ENCODE measurements at regions not wholly inside any gene's neighbourhood (a gene's known extent, or its start where the extent isn't known, plus 50 kb on each side); places are given as distances from the start of the nearest gene placed in this dataset.

DNA sequence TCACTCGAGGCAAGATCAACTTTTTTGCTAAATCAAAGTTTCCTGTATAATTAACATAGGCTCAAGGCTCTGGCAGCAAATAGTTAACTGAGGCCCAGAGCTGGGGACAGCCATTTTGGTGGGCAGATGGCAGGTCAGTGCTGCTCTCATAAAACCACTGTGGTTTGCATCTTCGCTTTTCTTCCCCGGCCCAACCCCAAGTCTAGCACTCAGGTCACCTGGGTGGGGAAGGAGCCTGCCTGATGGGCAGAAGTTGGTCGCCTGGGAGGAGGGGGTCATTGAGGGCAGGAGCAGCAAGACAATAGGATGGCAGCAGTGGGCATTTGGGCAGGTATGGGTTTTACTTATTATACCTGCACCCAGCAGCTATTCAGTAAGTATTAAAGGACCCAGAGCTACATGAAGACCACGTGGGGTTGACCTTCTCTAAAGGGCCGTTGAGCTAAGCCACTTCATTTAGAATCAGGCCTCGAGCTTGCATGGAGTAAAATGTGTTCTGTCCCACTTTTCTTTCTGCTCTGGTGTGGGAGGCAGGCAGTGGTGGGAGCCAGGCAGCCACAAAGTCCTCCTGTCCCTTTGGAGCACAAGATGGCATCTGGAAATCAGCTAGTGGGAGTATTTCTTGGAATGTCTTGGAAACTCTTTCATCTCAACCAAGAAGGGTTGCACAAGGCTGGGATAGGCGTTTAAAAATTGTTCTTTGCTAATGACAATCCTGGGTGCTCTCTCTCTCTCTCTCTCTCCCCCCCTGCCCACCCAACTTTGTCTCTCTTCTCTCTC lies 133.4 kb downstream of the SPAG6 start:
- no peak for ATAC-seq
- intact Hi-C loops (cut with micrococcal nuclease; ENCODE audit: unreplicated experiment), result no loop called here
- Histone ChIP-seq H3K36me3 (ENCODE audit: control insufficient read depth, insufficient read depth, low read length) (no peaks in the 10 kb centered on the region), H3K9me3 (ENCODE audit: control insufficient read depth, insufficient read depth, low read depth, low read length) (no peaks in the 10 kb centered on the region), H3K27ac (ENCODE audit: low read length) (no peak overlapping the region), H3K4me3 (ENCODE audit: low read depth in 2 of 2, low read length in 2 of 2) (no peak overlapping the region), H3K27me3 (ENCODE audit: control insufficient read depth, insufficient read depth, low read length) (peaks cover 15% of the 10 kb centered on the region), H3K4me1 (ENCODE audit: control insufficient read depth, insufficient read depth, low read length) (no peaks in the 10 kb centered on the region)
- POLR2A ChIA-PET, result no interaction called here
- CTCF ChIA-PET, result interaction anchor here (0.6 kb wide), 1 partner anchor 216 kb away, joined by 7 read pairs; no protein-coding TSS in a partner anchor
- no TSS peak for BruUV-seq (replicated peaks)
- in situ Hi-C loops (cut with HindIII; ENCODE audit: low pct_unique_long_range_greater_than_20kb, low sequenced_read_pairs), result no loop called here
- TF ChIP-seq TCF7L2 (IDR thresholded peaks at IDR 0.05; ENCODE audit: low read depth, low read length), result no peak
- TF ChIP-seq, protein P1, sequence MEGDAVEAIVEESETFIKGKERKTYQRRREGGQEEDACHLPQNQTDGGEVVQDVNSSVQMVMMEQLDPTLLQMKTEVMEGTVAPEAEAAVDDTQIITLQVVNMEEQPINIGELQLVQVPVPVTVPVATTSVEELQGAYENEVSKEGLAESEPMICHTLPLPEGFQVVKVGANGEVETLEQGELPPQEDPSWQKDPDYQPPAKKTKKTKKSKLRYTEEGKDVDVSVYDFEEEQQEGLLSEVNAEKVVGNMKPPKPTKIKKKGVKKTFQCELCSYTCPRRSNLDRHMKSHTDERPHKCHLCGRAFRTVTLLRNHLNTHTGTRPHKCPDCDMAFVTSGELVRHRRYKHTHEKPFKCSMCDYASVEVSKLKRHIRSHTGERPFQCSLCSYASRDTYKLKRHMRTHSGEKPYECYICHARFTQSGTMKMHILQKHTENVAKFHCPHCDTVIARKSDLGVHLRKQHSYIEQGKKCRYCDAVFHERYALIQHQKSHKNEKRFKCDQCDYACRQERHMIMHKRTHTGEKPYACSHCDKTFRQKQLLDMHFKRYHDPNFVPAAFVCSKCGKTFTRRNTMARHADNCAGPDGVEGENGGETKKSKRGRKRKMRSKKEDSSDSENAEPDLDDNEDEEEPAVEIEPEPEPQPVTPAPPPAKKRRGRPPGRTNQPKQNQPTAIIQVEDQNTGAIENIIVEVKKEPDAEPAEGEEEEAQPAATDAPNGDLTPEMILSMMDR (IDR thresholded peaks at IDR 0.05), result no peak
- TF ChIP-seq SIN3A (IDR thresholded peaks at IDR 0.05; ENCODE audit: borderline replicate concordance, insufficient read depth, low read depth, low read length), result no peak
- no peak for TF ChIP-seq REST (IDR thresholded peaks at IDR 0.05; ENCODE audit: insufficient read depth in 1 of 2, low read depth in 2 of 2, low read length in 1 of 2)
- no peak for TF ChIP-seq POLR2AphosphoS5 (IDR thresholded peaks at IDR 0.05; ENCODE audit: low read depth, low read length)
- no peak for DNase-seq (ENCODE audit: low read depth, low spot score)

DNA sequence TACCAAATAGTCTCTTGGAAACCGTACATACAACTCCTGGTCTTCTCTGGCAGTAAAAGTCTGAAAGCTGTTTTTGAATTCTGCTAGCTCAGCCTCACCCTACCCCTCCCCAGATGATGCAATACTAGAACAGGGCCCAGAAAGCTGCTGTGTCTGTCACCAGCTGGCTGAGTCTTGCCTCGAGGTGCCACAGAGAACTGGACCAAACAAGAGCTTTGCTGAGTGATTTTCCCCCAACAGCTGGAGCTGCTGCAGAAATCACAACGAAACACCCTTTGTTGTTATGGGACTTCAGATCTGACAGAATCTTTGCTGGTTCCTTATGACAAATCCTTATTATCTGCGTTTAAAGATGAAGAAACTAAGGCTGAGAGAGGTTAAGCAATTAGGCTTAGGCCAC lies 134.1 kb downstream of the SPAG6 start:
- CTCF ChIA-PET, result no interaction called here
- no TSS peak for BruUV-seq (replicated peaks)
- Histone ChIP-seq H3K4me3 (ENCODE audit: low read depth in 2 of 2, low read length in 2 of 2) (no peak overlapping the region), H3K27ac (ENCODE audit: low read length) (no peak overlapping the region), H3K4me1 (ENCODE audit: control insufficient read depth, insufficient read depth, low read length) (no peaks in the 10 kb centered on the region), H3K27me3 (ENCODE audit: control insufficient read depth, insufficient read depth, low read length) (peaks cover 10% of the 10 kb centered on the region), H3K9me3 (ENCODE audit: control insufficient read depth, insufficient read depth, low read depth, low read length) (no peaks in the 10 kb centered on the region), H3K36me3 (ENCODE audit: control insufficient read depth, insufficient read depth, low read length) (no peaks in the 10 kb centered on the region)
- no peak for ATAC-seq
- no peak for DNase-seq (ENCODE audit: low read depth, low spot score)
- intact Hi-C loops (cut with micrococcal nuclease; ENCODE audit: unreplicated experiment), result no loop called here
- POLR2A ChIA-PET, result no interaction called here
- in situ Hi-C loops (cut with HindIII; ENCODE audit: low pct_unique_long_range_greater_than_20kb, low sequenced_read_pairs), result no loop called here
- TF ChIP-seq REST (IDR thresholded peaks at IDR 0.05; ENCODE audit: insufficient read depth in 1 of 2, low read depth in 2 of 2, low read length in 1 of 2), result no peak
- TF ChIP-seq TCF7L2 (IDR thresholded peaks at IDR 0.05; ENCODE audit: low read depth, low read length), result no peak
- TF ChIP-seq, protein P1 (IDR thresholded peaks at IDR 0.05), result no peak
- TF ChIP-seq POLR2AphosphoS5 (IDR thresholded peaks at IDR 0.05; ENCODE audit: low read depth, low read length), result no peak
- no peak for TF ChIP-seq SIN3A (IDR thresholded peaks at IDR 0.05; ENCODE audit: borderline replicate concordance, insufficient read depth, low read depth, low read length)

All from Panc1 (cell line).